ENCODE measurements at regions not wholly inside any gene's neighbourhood (a gene's known extent, or its start where the extent isn't known, plus 50 kb on each side); places are given as distances from the start of the nearest gene placed in this dataset.
A peak's percentile ranks its signal among the peaks of the same experiment; 100 is the strongest.

- Histone ChIP-seq H3K4me3 (ENCODE audit: low read depth in 1 of 5, low read length in 5 of 5) (no peak overlapping the region), H3K27me3 (ENCODE audit: control insufficient read depth in 5 of 5, insufficient read depth in 4 of 5, low read length in 5 of 5) (no peaks in the 10 kb centered on the region)
These were observed 128.2 kb downstream of the BANF2 start for GRCh38 chr20:17827759-17828559.

GRCh38 chr20:17827079-17827478, 127.3 kb downstream of the BANF2 start:
- Histone ChIP-seq H3K4me3 (ENCODE audit: low read depth in 1 of 5, low read length in 5 of 5) (no peak overlapping the region), H3K27ac (ENCODE audit: low read depth, low read length) (no peak overlapping the region), H3K4me1 (ENCODE audit: control insufficient read depth in 5 of 5, insufficient read depth in 5 of 5, low read length in 5 of 5) (peaks cover 3 to 23% (median 20%) of the 10 kb centered on the region in 5 donors), H3K9me3 (ENCODE audit: control insufficient read depth in 5 of 5, low read length in 5 of 5) (no peaks in the 10 kb centered on the region), H3K36me3 (ENCODE audit: control insufficient read depth in 5 of 5, insufficient read depth in 5 of 5, low read length in 5 of 5) (no peaks in the 10 kb centered on the region), H3K9ac (ENCODE audit: low read length in 5 of 5) (no peak overlapping the region), H3K27me3 (ENCODE audit: control insufficient read depth in 5 of 5, insufficient read depth in 4 of 5, low read length in 5 of 5) (no peaks in the 10 kb centered on the region)

More at GRCh38 chr20:17827759-17828559, 128.2 kb downstream of the BANF2 start:
- Histone ChIP-seq H3K4me1 (ENCODE audit: control insufficient read depth in 5 of 5, insufficient read depth in 5 of 5, low read length in 5 of 5) (peaks cover 2 to 19% (median 15%) of the 10 kb centered on the region in 5 donors), H3K9ac (ENCODE audit: low read length in 5 of 5) (no peak overlapping the region), H3K27ac (ENCODE audit: low read depth, low read length) (no peak overlapping the region), H3K9me3 (ENCODE audit: control insufficient read depth in 5 of 5, low read length in 5 of 5) (no peaks in the 10 kb centered on the region), H3K36me3 (ENCODE audit: control insufficient read depth in 5 of 5, insufficient read depth in 5 of 5, low read length in 5 of 5) (no peaks in the 10 kb centered on the region)

GRCh38 chr20:17825960-17826843, 126.4 kb downstream of the BANF2 start:
- Histone ChIP-seq H3K36me3 (ENCODE audit: control insufficient read depth in 5 of 5, insufficient read depth in 5 of 5, low read length in 5 of 5) (no peaks in the 10 kb centered on the region), H3K9ac (ENCODE audit: low read length in 5 of 5) (peak overlapping the region in 1 of 5 donors; percentile 46), H3K27me3 (ENCODE audit: control insufficient read depth in 5 of 5, insufficient read depth in 4 of 5, low read length in 5 of 5) (no peaks in the 10 kb centered on the region), H3K4me3 (ENCODE audit: low read depth in 1 of 5, low read length in 5 of 5) (no peak overlapping the region), H3K27ac (ENCODE audit: low read depth, low read length) (peak overlapping the region; percentile 42), H3K4me1 (ENCODE audit: control insufficient read depth in 5 of 5, insufficient read depth in 5 of 5, low read length in 5 of 5) (peaks cover 4 to 27% (median 25%) of the 10 kb centered on the region in 5 donors), H3K9me3 (ENCODE audit: control insufficient read depth in 5 of 5, low read length in 5 of 5) (no peaks in the 10 kb centered on the region)

GRCh38 chr20:17825252-17825959, 125.6 kb downstream of the BANF2 start:
- H3K36me3 ChIP-seq (ENCODE audit: control insufficient read depth in 5 of 5, insufficient read depth in 5 of 5, low read length in 5 of 5): no peaks in the 10 kb centered on the region
- peak overlapping the region in 2 of 5 donors; percentile 2 to 22 for H3K4me3 ChIP-seq (ENCODE audit: low read depth in 1 of 5, low read length in 5 of 5)
- H3K9me3 ChIP-seq (ENCODE audit: control insufficient read depth in 5 of 5, low read length in 5 of 5): no peaks in the 10 kb centered on the region
- peak overlapping the region; percentile 42 for H3K27ac ChIP-seq (ENCODE audit: low read depth, low read length)
- H3K27me3 ChIP-seq (ENCODE audit: control insufficient read depth in 5 of 5, insufficient read depth in 4 of 5, low read length in 5 of 5): no peaks in the 10 kb centered on the region
- H3K9ac ChIP-seq (ENCODE audit: low read length in 5 of 5): peak overlapping the region in 1 of 5 donors; percentile 46
- peaks cover 4 to 27% (median 25%) of the 10 kb centered on the region in 5 donors for H3K4me1 ChIP-seq (ENCODE audit: control insufficient read depth in 5 of 5, insufficient read depth in 5 of 5, low read length in 5 of 5)

- H3K4me3 ChIP-seq (ENCODE audit: low read depth in 1 of 5, low read length in 5 of 5): peak overlapping the region in 1 of 5 donors; percentile 22
- peak overlapping the region; percentile 42 for H3K27ac ChIP-seq (ENCODE audit: low read depth, low read length)
- no peaks in the 10 kb centered on the region for H3K36me3 ChIP-seq (ENCODE audit: control insufficient read depth in 5 of 5, insufficient read depth in 5 of 5, low read length in 5 of 5)
- H3K4me1 ChIP-seq (ENCODE audit: control insufficient read depth in 5 of 5, insufficient read depth in 5 of 5, low read length in 5 of 5): peaks cover 4 to 27% (median 25%) of the 10 kb centered on the region in 5 donors
- H3K9ac ChIP-seq (ENCODE audit: low read length in 5 of 5): no peak overlapping the region
- no peaks in the 10 kb centered on the region for H3K9me3 ChIP-seq (ENCODE audit: control insufficient read depth in 5 of 5, low read length in 5 of 5)
- H3K27me3 ChIP-seq (ENCODE audit: control insufficient read depth in 5 of 5, insufficient read depth in 4 of 5, low read length in 5 of 5): no peaks in the 10 kb centered on the region
These were observed 125.0 kb downstream of the BANF2 start for GRCh38 chr20:17824676-17825251.

GRCh38 chr20:17823409-17824144, 123.8 kb downstream of the BANF2 start:
- Histone ChIP-seq H3K9ac (ENCODE audit: low read length in 5 of 5) (no peak overlapping the region), H3K4me1 (ENCODE audit: control insufficient read depth in 5 of 5, insufficient read depth in 5 of 5, low read length in 5 of 5) (peaks cover 4 to 27% (median 25%) of the 10 kb centered on the region in 5 donors), H3K9me3 (ENCODE audit: control insufficient read depth in 5 of 5, low read length in 5 of 5) (peaks cover 0 to 4% (median 0%) of the 10 kb centered on the region in 5 donors), H3K27ac (ENCODE audit: low read depth, low read length) (no peak overlapping the region), H3K36me3 (ENCODE audit: control insufficient read depth in 5 of 5, insufficient read depth in 5 of 5, low read length in 5 of 5) (no peaks in the 10 kb centered on the region), H3K4me3 (ENCODE audit: low read depth in 1 of 5, low read length in 5 of 5) (no peak overlapping the region), H3K27me3 (ENCODE audit: control insufficient read depth in 5 of 5, insufficient read depth in 4 of 5, low read length in 5 of 5) (no peaks in the 10 kb centered on the region)

- Histone ChIP-seq H3K4me1 (ENCODE audit: control insufficient read depth in 5 of 5, insufficient read depth in 5 of 5, low read length in 5 of 5) (peaks cover 4 to 27% (median 25%) of the 10 kb centered on the region in 5 donors), H3K9me3 (ENCODE audit: control insufficient read depth in 5 of 5, low read length in 5 of 5) (peaks cover 0 to 4% (median 0%) of the 10 kb centered on the region in 5 donors), H3K27me3 (ENCODE audit: control insufficient read depth in 5 of 5, insufficient read depth in 4 of 5, low read length in 5 of 5) (no peaks in the 10 kb centered on the region), H3K4me3 (ENCODE audit: low read depth in 1 of 5, low read length in 5 of 5) (no peak overlapping the region), H3K9ac (ENCODE audit: low read length in 5 of 5) (no peak overlapping the region), H3K27ac (ENCODE audit: low read depth, low read length) (peak overlapping the region; percentile 46), H3K36me3 (ENCODE audit: control insufficient read depth in 5 of 5, insufficient read depth in 5 of 5, low read length in 5 of 5) (no peaks in the 10 kb centered on the region)
These were observed 123.0 kb downstream of the BANF2 start for GRCh38 chr20:17822540-17823408.

GRCh38 chr20:17822039-17822438, 122.3 kb downstream of the BANF2 start:
- no peaks in the 10 kb centered on the region for H3K36me3 ChIP-seq (ENCODE audit: control insufficient read depth in 5 of 5, insufficient read depth in 5 of 5, low read length in 5 of 5)
- peak overlapping the region; percentile 46 for H3K27ac ChIP-seq (ENCODE audit: low read depth, low read length)
- peak overlapping the region in 1 of 5 donors; percentile 21 for H3K9ac ChIP-seq (ENCODE audit: low read length in 5 of 5)
- no peaks in the 10 kb centered on the region for H3K27me3 ChIP-seq (ENCODE audit: control insufficient read depth in 5 of 5, insufficient read depth in 4 of 5, low read length in 5 of 5)
- H3K4me3 ChIP-seq (ENCODE audit: low read depth in 1 of 5, low read length in 5 of 5): no peak overlapping the region
- H3K9me3 ChIP-seq (ENCODE audit: control insufficient read depth in 5 of 5, low read length in 5 of 5): peaks cover 0 to 4% (median 0%) of the 10 kb centered on the region in 5 donors
- H3K4me1 ChIP-seq (ENCODE audit: control insufficient read depth in 5 of 5, insufficient read depth in 5 of 5, low read length in 5 of 5): peaks cover 4 to 27% (median 25%) of the 10 kb centered on the region in 5 donors

Measured in subcutaneous abdominal adipose tissue (tissue), 5 donors.